UCSD-AML1 (cell line): ENCODE measurements at regions not wholly inside any gene's neighbourhood (a gene's known extent, or its start where the extent isn't known, plus 50 kb on each side); places are given as distances from the start of the nearest gene placed in this dataset.
"Not testable (repeated sequence)": the region's sequence is repeated elsewhere in the genome, so short reads cannot be mapped to it uniquely, and the experiment has no call there.

Experiments used
- DNase-seq: peaks from one replicate; lab custom pipeline; 2025; ENCODE audit not compliant: unreplicated experiment; lab: John Stamatoyannopoulos, UW

DNA sequence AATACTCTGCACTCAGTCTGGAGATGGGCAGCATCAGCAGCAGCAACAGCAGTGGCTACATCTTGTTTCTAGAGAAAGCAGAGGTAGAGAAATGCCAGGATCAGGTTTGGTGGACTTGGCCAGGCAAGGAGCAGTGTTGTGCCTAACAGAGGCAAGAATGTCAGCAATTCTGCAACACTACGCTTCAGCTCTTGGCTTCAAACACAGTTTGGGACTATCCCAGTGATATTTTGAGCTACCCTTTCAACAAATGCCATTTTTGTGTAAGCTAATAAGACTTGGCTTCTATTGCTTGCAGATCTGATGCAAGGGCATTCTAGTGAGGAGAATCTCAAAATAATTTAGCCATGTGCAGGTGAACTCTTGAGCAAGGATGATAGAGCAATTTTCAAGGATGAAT is 271.3 kb downstream of the PCDH20 start:
- DNase-seq, result no peak

DNA sequence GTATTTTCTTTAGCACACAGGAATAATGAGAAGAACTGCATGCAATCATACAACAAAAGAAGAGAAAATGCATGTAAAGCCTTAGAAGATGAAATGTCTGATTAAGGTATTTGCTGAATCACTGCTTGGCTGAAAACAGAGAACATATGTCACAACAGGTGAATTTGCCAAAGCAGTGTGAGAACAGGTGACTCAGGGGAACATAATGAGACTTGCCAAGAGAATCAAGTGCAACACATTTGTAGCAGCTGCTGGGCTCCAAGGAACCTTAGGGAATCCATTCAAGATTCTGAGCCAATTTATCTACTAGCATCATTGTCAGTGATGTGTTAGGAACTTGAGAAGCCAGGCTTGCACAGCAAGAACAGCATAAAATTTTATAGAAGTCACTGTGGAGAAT is 273.1 kb downstream of the PCDH20 start:
- DNase-seq, result no peak

DNA sequence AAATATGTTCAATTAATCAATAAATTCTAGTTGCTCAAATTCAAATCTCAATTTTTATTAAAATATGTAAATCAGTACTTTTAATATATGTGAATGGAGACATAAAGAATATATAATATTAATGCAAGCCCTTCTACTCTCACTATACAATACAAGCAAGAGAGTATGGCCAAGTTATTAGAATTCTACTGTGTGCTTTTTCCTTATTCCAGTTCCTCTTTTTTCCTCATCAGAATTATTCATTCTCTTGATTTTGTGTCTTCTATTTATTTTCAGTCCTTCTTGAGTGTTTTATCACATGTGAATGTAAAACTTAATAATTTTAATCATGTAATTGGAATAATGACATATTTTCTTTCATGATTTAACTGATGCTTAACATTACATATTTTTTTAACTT is 276.8 kb downstream of the PCDH20 start:
- DNase-seq, result no peak

DNA sequence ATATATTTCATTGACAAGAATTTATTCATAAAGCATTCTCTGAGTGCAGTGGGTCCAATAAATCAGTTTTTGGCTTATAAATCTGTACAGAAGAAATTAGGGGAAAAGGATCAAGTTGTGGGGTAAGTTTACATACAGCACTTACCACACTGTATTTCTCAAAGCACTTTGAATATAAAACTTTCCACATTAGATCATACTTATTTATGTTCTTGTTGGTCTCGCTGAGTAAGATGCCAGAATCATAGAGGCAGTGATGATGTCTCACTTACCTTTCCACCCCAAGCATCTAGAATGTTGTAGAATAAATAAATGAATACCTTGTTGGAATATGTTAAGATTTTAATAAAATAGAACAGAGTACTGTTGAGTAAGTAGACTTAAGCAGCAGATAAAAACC is 279.1 kb downstream of the PCDH20 start:
- DNase-seq, result no peak

GRCh38 chr13:61136093-61136492 is 279.6 kb downstream of the PCDH20 start:
- DNase-seq, result no peak

DNA sequence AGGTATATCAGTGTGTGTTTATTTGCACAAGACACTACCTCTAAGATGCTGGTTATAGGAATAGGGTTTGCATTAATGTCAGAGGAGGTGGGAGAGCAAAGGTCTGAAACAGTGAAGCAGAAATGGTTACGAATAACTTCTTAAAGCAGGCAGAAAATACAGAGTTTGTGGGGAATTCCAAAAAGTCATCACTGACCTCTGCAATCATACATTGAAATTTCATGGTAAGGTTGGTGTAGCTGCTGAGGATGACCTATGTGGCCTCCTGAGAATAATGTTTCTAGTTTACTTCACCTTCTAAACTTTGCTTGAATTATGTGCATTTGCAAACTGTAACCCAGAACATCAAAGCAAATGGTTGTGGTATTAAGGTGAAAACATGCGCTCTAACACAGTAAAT is 280.1 kb downstream of the PCDH20 start:
- DNase-seq, result no peak

GRCh38 chr13:61128850-61129645 is 286.6 kb downstream of the PCDH20 start:
- DNase-seq, result no peak

DNA sequence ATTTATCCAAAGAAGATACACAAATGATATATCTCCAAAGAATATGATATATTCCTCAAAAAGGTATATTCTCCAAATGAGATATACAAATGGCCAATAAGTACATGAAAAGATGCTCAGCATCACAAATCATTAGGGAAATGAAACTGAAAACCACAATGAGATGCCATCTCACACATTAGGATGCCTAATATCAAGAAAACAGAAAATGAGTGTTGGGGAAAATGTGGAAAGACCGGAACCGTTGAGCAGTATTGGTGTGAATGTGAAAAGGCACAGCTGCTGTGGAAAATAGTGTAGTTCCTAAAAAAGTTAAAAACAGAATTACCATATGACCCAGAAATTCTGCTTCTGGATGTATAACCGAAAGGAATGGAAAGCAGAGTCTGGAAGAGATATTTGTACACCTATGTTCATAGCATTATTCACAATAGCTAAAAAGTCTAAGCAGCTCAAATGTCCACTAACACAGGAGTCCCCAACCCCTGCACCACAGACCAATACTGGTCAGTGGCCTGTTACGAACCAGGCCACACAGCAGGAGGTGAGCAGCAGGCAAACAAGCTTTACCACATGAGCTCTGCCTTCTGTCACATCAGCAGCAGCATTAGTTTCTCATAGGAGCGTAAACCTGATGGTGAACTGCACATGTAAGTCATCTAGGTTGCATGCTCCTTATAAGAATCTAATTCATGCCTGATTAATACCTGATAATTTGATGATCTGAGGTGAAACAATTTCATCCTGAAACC is 291.9 kb downstream of the PCDH20 start:
- DNase-seq, result no peak

GRCh38 chr13:61113140-61113658 is 302.4 kb downstream of the PCDH20 start:
- no peak for DNase-seq

- no peak for DNase-seq
Measured at GRCh38 chr13:61111529-61111928, 304.1 kb downstream of the PCDH20 start.

DNA sequence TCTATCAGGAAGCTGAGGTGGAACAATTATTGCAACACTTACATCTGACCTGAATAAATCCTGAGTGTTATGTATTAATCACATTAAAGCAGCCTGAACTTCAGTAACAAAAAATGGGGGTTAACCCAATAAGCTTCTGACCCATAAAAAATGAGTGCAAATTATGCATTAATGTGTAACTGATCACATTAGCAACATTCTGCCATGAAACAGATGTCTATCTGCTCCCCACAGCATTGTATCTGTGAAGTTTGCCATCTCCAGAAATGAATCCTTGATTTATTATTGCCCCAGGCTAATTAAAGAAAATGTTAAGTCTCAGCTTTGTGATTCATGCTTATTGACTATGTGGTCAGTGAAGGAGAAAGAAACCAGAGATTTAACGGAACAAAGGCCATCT is 304.9 kb downstream of the PCDH20 start:
- DNase-seq, result no peak

- DNase-seq, result no peak
Measured at GRCh38 chr13:61109741-61110140, 305.9 kb downstream of the PCDH20 start.

- no peak for DNase-seq
Measured at GRCh38 chr13:61107989-61108388, 307.7 kb downstream of the PCDH20 start.

DNA sequence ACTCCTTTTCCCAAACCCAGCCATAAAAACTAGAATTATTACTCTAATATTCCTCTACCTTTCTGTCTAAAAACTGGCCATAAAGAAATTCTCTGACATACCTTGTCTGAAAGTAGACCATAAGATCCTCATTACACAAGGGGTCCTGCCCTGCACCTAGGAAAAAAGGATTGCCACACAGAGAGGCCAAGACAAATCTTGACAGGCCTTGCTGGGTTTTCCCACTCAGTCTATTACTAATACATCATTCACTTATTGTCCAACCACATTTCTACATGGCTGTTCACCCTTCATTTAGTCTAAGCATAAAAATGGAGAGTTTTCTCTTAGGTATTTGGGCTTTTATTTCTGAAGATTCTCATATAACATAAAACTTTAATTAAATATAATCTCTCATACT is 319.8 kb downstream of the PCDH20 start:
- no peak for DNase-seq

- DNase-seq, result no peak
Measured at GRCh38 chr13:61094865-61095264, 320.8 kb downstream of the PCDH20 start.

DNA sequence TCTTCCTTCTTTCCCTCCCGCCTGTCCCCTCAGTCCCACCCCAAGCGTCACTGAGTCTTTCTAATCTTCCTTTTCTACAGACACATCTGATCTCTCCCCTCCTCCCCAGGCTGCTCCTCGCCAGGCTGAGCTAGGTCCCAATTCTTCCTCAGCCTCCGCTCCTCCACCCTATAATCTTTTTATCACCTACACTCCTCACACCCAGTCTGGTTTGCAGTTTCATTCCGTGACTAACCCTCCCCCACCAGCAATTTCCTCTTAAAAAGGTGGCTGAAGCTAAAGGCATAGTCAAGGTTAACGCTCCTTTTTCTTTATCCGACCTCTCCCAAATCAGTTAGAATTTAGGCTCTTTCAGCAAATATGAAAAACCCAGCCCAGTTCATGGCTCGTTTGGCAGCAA is 325.8 kb downstream of the PCDH20 start:
- DNase-seq, result not testable (repeated sequence)

GRCh38 chr13:61086087-61086486 is 329.6 kb downstream of the PCDH20 start:
- no peak for DNase-seq

DNA sequence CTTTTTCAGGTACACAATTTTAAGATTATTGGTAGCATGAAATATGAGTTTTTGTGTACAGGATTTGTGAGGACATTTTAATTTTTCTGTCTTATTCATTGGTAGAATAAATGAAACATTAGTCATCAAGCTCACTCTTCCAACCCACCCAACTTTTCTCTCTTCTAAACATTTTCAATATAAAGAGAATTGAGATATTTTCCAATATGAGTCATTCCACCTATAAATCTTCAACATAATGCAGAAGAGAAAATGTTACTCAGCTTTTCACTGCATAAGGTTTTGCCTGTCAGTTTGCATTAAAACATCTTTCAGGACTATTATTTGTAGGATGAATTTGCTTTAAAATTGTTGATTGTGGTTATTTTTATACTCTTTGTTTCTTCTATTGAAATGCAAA is 330.7 kb downstream of the PCDH20 start:
- no peak for DNase-seq

DNA sequence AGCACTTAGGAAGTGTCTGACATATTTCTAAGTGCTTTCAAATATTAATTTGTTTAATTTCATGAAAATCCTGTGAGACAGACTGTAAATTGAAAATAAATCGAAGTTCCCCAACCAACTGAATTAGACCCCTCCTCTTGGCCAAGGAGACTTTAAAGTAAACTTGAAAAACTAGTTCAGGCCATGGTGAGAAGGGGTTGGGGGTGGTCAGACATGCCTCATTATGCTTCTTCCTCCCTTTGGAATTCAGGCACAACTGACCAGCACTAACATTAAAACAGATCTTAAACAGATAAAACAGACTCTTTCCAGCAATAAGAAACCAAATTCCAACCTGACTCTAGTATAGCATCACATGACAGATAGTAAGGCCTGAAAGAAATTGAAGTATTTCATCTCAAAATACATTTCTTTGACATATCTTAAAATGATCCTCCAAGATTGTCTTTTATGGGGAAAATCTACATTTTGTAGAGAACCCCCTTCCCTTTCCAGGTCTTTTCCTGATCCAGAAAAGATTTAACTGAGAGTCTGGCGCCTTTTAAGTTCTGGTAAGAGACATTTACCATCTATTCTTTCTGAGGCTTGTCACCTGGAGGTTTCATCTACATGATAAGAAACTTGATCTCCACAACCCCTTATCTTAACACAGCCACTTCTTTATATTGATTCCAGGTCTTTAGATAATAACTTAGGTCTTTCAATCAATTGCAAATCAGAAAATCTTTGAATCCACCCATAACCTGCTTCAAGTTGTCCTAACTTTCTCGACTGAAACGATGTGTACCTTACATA is 336.5 kb downstream of the PCDH20 start:
- DNase-seq, result no peak

GRCh38 chr13:61052175-61052574 is 363.5 kb downstream of the PCDH20 start:
- DNase-seq, result no peak

- no peak for DNase-seq
Measured at GRCh38 chr13:61045251-61045650, 370.4 kb downstream of the PCDH20 start.
